C4-2B (cell line): ENCODE measurements at regions not wholly inside any gene's neighbourhood (a gene's known extent, or its start where the extent isn't known, plus 50 kb on each side); places are given as distances from the start of the nearest gene placed in this dataset.

Source experiments
- ZFX ChIP-seq: fragments of 450-650 bp; IDR thresholded peaks from 2 replicates; pipeline ENCODE4 v1.6.1; 2017
- TF ChIP-seq, protein P1 (sequence below): fragments of 450-650 bp; conservative IDR thresholded peaks from 2 replicates; pipeline ENCODE4 v1.5.1; 2017; ENCODE audit warnings: mild to moderate bottlenecking

DNA sequence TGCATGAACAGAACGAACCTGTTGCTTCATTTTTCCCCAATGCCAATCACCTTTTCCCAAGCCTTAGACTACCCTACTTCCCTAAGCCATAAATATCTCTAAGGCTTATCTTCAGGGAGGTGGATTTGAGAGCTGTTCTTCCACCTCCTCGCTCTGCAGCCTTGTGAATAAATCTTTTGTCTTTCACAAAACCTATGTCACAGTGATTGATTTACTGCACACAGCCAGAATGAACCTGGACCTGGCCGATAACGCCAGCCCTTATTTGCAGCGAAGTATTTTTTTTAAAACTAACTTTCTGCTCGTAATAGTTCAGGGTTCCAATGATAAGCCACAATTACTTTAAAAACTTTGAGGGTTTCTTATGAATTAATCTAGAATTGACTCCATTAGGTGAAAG is 632.6 kb downstream of the PTPRU start:
- TF ChIP-seq, protein P1, sequence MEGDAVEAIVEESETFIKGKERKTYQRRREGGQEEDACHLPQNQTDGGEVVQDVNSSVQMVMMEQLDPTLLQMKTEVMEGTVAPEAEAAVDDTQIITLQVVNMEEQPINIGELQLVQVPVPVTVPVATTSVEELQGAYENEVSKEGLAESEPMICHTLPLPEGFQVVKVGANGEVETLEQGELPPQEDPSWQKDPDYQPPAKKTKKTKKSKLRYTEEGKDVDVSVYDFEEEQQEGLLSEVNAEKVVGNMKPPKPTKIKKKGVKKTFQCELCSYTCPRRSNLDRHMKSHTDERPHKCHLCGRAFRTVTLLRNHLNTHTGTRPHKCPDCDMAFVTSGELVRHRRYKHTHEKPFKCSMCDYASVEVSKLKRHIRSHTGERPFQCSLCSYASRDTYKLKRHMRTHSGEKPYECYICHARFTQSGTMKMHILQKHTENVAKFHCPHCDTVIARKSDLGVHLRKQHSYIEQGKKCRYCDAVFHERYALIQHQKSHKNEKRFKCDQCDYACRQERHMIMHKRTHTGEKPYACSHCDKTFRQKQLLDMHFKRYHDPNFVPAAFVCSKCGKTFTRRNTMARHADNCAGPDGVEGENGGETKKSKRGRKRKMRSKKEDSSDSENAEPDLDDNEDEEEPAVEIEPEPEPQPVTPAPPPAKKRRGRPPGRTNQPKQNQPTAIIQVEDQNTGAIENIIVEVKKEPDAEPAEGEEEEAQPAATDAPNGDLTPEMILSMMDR: no peak
- TF ChIP-seq ZFX: no peak
